ENCODE measurements at regions not wholly inside any gene's neighbourhood (a gene's known extent, or its start where the extent isn't known, plus 50 kb on each side); places are given as distances from the start of the nearest gene placed in this dataset.

DNA sequence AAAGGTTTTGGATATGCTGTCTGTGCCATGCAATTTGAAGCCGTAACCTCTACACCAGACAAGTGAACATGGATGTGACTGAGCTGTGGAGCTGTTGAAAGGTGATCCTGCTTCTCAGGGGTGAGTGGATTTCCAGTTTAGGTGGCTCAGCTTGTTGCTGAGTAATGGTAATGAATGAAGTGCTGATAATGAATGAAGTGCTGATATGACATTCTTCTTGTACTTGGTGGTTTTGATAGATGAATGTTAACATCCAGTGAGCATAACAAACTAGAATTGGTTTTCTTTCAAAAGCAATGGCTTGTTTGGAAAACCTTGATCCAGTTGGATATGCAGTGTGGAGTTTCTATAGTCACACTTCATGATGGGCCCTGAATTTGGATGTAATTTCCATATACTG lies 89.7 kb upstream of the FZD8 start:
- intact Hi-C loops (cut with micrococcal nuclease; ENCODE audit: unreplicated experiment) (no loop called here), in situ Hi-C loops (cut with MboI) (no loop called here)
- ChIA-PET POLR2A (no interaction called here), SMC1A (ENCODE audit: uncharacterized antibody, unreplicated experiment) (no interaction called here), RAD21 (ENCODE audit: unreplicated experiment) (interaction anchor here (0.6 kb wide), 1 partner anchor 186 kb away, joined by 3 read pairs; no protein-coding TSS in a partner anchor), CTCF (no interaction called here)
- TF ChIP-seq MXI1 (IDR thresholded peaks at IDR 0.05; ENCODE audit: low read depth, low read length) (no peak), TARDBP (IDR thresholded peaks at IDR 0.05; ENCODE audit: borderline replicate concordance) (no peak), SIX5 (IDR thresholded peaks at IDR 0.05; ENCODE audit: low read depth, low read length, severe bottlenecking) (no peak), NFXL1 (IDR thresholded peaks at IDR 0.05; ENCODE audit: borderline replicate concordance) (no peak), EED (IDR thresholded peaks at IDR 0.05; ENCODE audit: low read depth) (no peak)
- TF ChIP-seq, protein P1, sequence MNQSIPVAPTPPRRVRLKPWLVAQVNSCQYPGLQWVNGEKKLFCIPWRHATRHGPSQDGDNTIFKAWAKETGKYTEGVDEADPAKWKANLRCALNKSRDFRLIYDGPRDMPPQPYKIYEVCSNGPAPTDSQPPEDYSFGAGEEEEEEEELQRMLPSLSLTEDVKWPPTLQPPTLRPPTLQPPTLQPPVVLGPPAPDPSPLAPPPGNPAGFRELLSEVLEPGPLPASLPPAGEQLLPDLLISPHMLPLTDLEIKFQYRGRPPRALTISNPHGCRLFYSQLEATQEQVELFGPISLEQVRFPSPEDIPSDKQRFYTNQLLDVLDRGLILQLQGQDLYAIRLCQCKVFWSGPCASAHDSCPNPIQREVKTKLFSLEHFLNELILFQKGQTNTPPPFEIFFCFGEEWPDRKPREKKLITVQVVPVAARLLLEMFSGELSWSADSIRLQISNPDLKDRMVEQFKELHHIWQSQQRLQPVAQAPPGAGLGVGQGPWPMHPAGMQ (IDR thresholded peaks at IDR 0.05; ENCODE audit: borderline replicate concordance) = no peak
- TF ChIP-seq, protein P2, sequence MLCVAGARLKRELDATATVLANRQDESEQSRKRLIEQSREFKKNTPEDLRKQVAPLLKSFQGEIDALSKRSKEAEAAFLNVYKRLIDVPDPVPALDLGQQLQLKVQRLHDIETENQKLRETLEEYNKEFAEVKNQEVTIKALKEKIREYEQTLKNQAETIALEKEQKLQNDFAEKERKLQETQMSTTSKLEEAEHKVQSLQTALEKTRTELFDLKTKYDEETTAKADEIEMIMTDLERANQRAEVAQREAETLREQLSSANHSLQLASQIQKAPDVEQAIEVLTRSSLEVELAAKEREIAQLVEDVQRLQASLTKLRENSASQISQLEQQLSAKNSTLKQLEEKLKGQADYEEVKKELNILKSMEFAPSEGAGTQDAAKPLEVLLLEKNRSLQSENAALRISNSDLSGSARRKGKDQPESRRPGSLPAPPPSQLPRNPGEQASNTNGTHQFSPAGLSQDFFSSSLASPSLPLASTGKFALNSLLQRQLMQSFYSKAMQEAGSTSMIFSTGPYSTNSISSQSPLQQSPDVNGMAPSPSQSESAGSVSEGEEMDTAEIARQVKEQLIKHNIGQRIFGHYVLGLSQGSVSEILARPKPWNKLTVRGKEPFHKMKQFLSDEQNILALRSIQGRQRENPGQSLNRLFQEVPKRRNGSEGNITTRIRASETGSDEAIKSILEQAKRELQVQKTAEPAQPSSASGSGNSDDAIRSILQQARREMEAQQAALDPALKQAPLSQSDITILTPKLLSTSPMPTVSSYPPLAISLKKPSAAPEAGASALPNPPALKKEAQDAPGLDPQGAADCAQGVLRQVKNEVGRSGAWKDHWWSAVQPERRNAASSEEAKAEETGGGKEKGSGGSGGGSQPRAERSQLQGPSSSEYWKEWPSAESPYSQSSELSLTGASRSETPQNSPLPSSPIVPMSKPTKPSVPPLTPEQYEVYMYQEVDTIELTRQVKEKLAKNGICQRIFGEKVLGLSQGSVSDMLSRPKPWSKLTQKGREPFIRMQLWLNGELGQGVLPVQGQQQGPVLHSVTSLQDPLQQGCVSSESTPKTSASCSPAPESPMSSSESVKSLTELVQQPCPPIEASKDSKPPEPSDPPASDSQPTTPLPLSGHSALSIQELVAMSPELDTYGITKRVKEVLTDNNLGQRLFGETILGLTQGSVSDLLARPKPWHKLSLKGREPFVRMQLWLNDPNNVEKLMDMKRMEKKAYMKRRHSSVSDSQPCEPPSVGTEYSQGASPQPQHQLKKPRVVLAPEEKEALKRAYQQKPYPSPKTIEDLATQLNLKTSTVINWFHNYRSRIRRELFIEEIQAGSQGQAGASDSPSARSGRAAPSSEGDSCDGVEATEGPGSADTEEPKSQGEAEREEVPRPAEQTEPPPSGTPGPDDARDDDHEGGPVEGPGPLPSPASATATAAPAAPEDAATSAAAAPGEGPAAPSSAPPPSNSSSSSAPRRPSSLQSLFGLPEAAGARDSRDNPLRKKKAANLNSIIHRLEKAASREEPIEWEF (IDR thresholded peaks at IDR 0.05; ENCODE audit: insufficient replicate concordance, low read depth, low read length) = no peak
- Histone ChIP-seq H3K79me2 (ENCODE audit: control insufficient read depth, insufficient read depth, low read length) (no peaks in the 10 kb centered on the region), H3K4me1 (ENCODE audit: control insufficient read depth, insufficient read depth, low read length) (no peaks in the 10 kb centered on the region), H3K9me3 (replicated peaks; ENCODE audit: control insufficient read depth, insufficient read depth, low read length) (no peaks in the 10 kb centered on the region), H3K9ac (ENCODE audit: control insufficient read depth, insufficient read depth, low read length) (no peak overlapping the region), H3K4me3 (no peak overlapping the region), H3K4me2 (ENCODE audit: control insufficient read depth, insufficient read depth) (no peak overlapping the region), H4K20me1 (ENCODE audit: control insufficient read depth, insufficient read depth) (no peaks in the 10 kb centered on the region), H3K27me3 (replicated peaks in 1 of 2; ENCODE audit: control insufficient read depth in 2 of 2, insufficient read depth in 2 of 2, low read length in 1 of 2) (no peaks in the 10 kb centered on the region), H2AFZ (ENCODE audit: control insufficient read depth, low read depth, low read length) (no peak overlapping the region), H3K27ac (ENCODE audit: control insufficient read depth, insufficient read depth) (no peak overlapping the region), H3K36me3 (ENCODE audit: control insufficient read depth in 2 of 2, insufficient read depth in 2 of 2, low read length in 1 of 2) (no peaks in the 10 kb centered on the region)
- no peak for ATAC-seq
- DNase-seq (ENCODE audit: low read depth, low spot score) = no peak
- no TSS peak for BruUV-seq (replicated peaks)
- no peak for FAIRE-seq
- WGBS (ENCODE audit: insufficient coverage, insufficient replicate concordance, low lambda C conversion rate, missing lambda C conversion rate) = 0% methylated on average over 1 of the region's 1 CpG
